IMR-90 (cell line): ENCODE measurements at regions not wholly inside any gene's neighbourhood (a gene's known extent, or its start where the extent isn't known, plus 50 kb on each side); places are given as distances from the start of the nearest gene placed in this dataset.

Experiments
- ATAC-seq: fragments of 200-7000 bp; cut with Tn5 transposase; 2 replicates; pipeline ENCODE4 v1.9.1; 2020; ENCODE audit warnings: low read depth, mild to moderate bottlenecking, moderate library complexity
- BruUV-seq: library from RNA; stranded (reverse); fragments of 400-500 nt; replicated peaks from 2 replicates; lab custom pipeline; 2021; lab: Mats Ljungman, UMichigan
- CTCF ChIA-PET: fragments of 300-600 bp; formaldehyde crosslinking; extraction: SDS; loops from one replicate; lab custom pipeline; 2021; ENCODE audit warnings: antibody characterized with exemption; lab: Yijun Ruan, JAX
- POLR2A ChIA-PET: fragments of 300-600 bp; sonication (Branson Sonifier 250); formaldehyde crosslinking; loops from one replicate; lab custom pipeline; 2022; ENCODE audit warnings: antibody characterized with exemption; ENCODE audit not compliant: unreplicated experiment; lab: Charles Lee
- DNase-seq: peaks from one replicate; pipeline ENCODE4 v3.0.0; 2013
- H2AFZ ChIP-seq: replicated peaks from 2 replicates; pipeline ENCODE3; 2013; ENCODE audit warnings: low read length, mild to moderate bottlenecking; ENCODE audit not compliant: poor library complexity
- H2AK5ac ChIP-seq: 2 replicates; pipeline ENCODE4 v1.6.1; 2013; ENCODE audit warnings: low read depth, low read length, inconsistent platforms
- H2AK9ac ChIP-seq: replicated peaks from 2 replicates; pipeline ENCODE3; 2013; ENCODE audit warnings: mild to moderate bottlenecking, low read depth, low read length, moderate library complexity; ENCODE audit not compliant: poor library complexity
- H2BK120ac ChIP-seq: 2 replicates; pipeline ENCODE4 v1.6.1; 2013; ENCODE audit warnings: low read depth, low read length, inconsistent platforms
- H2BK15ac ChIP-seq: 3 replicates; pipeline ENCODE4 v1.6.1; 2013; ENCODE audit warnings: low read depth, low read length, inconsistent platforms
- H2BK20ac ChIP-seq: 2 replicates; pipeline ENCODE4 v1.6.1; 2013; ENCODE audit warnings: low read depth, mild to moderate bottlenecking, inconsistent platforms, low read length, moderate library complexity
- H2BK5ac ChIP-seq: 2 replicates; pipeline ENCODE4 v1.6.1; 2013; ENCODE audit warnings: mild to moderate bottlenecking, low read depth, low read length, inconsistent platforms; ENCODE audit not compliant: poor library complexity, severe bottlenecking
- H3K14ac ChIP-seq: replicated peaks from 2 replicates; pipeline ENCODE4 v1.6.1; 2013; ENCODE audit warnings: low read depth, low read length, inconsistent platforms
- H3K18ac ChIP-seq: 2 replicates; pipeline ENCODE4 v1.6.1; 2013; ENCODE audit warnings: low read depth, low read length, control low read depth
- H3K23ac ChIP-seq: 2 replicates; pipeline ENCODE4 v1.6.1; 2013; ENCODE audit warnings: low read depth, low read length, inconsistent platforms
- H3K27ac ChIP-seq: 2 replicates; pipeline ENCODE4 v1.5.1; 2013; ENCODE audit warnings: mild to moderate bottlenecking, control low read depth, low read length; ENCODE audit not compliant: insufficient read depth
- H3K27me3 ChIP-seq: 2 replicates; pipeline ENCODE4 v1.6.1; 2013; ENCODE audit warnings: low read length; ENCODE audit not compliant: control insufficient read depth, insufficient read depth
- H3K36me3 ChIP-seq: 2 replicates; pipeline ENCODE4 v1.6.1; 2013; ENCODE audit warnings: low read length, mixed read lengths; ENCODE audit not compliant: control insufficient read depth, insufficient read depth
- H3K4ac ChIP-seq: 2 replicates; pipeline ENCODE4 v1.6.1; 2013; ENCODE audit warnings: low read depth, low read length, inconsistent platforms
- H3K4me1 ChIP-seq: 2 replicates; pipeline ENCODE4 v1.6.1; 2013; ENCODE audit warnings: low read length, mixed read lengths; ENCODE audit not compliant: control insufficient read depth, insufficient read depth
- H3K4me2 ChIP-seq: 2 replicates; pipeline ENCODE4 v1.6.1; 2013; ENCODE audit warnings: low read depth, mild to moderate bottlenecking, control low read depth, low read length, moderate library complexity
- H3K4me3 ChIP-seq: 2 replicates; pipeline ENCODE4 v1.5.1; 2013; ENCODE audit warnings: low read depth, mild to moderate bottlenecking, control low read depth, low read length, moderate library complexity; ENCODE audit not compliant: insufficient read depth
- H3K56ac ChIP-seq: 2 replicates; pipeline ENCODE4 v1.6.1; 2013; ENCODE audit warnings: low read length, inconsistent platforms; ENCODE audit not compliant: insufficient read depth; ENCODE audit errors: extremely low read depth
- H3K79me1 ChIP-seq, 2 experiments: 2 replicates each; pipeline ENCODE4 v1.6.1; 2013; ENCODE audit warnings: low read length in 2 of 2, inconsistent platforms in 1 of 2, low read depth in 1 of 2
- H3K9ac ChIP-seq: 2 replicates; pipeline ENCODE4 v1.6.1; 2013; ENCODE audit warnings: low read depth, low read length, control low read depth
- H3K9me1 ChIP-seq: 2 replicates; pipeline ENCODE4 v1.6.1; 2013; ENCODE audit warnings: low read length, inconsistent platforms; ENCODE audit not compliant: insufficient read depth
- H3K9me3 ChIP-seq: 2 replicates; pipeline ENCODE4 v1.6.1; 2013; ENCODE audit warnings: low read length; ENCODE audit not compliant: control insufficient read depth, insufficient read depth
- H4K20me1 ChIP-seq: 2 replicates; pipeline ENCODE4 v1.6.1; 2013; ENCODE audit warnings: low read length, inconsistent platforms; ENCODE audit not compliant: insufficient read depth
- H4K5ac ChIP-seq: 2 replicates; pipeline ENCODE4 v1.6.1; 2013; ENCODE audit warnings: mild to moderate bottlenecking, low read depth, low read length, control low read depth
- H4K8ac ChIP-seq, 2 experiments: 2 replicates each; pipeline ENCODE4 v1.6.1; 2013; ENCODE audit warnings: low read depth in 2 of 2, low read length in 2 of 2, control low read depth in 1 of 2, inconsistent platforms in 1 of 2
- H4K91ac ChIP-seq: 2 replicates; pipeline ENCODE4 v1.6.1; 2013; ENCODE audit warnings: low read depth, low read length, inconsistent platforms; ENCODE audit not compliant: insufficient read depth
- CTCF ChIP-seq: conservative IDR thresholded peaks from 2 replicates; pipeline ENCODE4 v1.5.1; 2012; ENCODE audit warnings: mild to moderate bottlenecking, low read depth, low read length, improper control_type of control experiment
- FOS ChIP-seq: fragments of 150-350 bp; IDR thresholded peaks from 2 replicates; pipeline ENCODE4 v1.6.1; 2016; ENCODE audit warnings: low read depth, low read length
- MAFK ChIP-seq: IDR thresholded peaks from 2 replicates; pipeline ENCODE4 v1.6.1; 2012; ENCODE audit warnings: low read depth, low read length, improper control_type of control experiment
- RAD21 ChIP-seq: IDR thresholded peaks from 2 replicates; pipeline ENCODE4 v1.6.1; 2012; ENCODE audit warnings: low read length, improper control_type of control experiment
- WGBS, 2 experiments: methylation state at CpG; one replicate each; pipeline versions ENCODE4 v1.1.5 to v1.1.7; 2013; ENCODE audit warnings: missing lambda C conversion rate in 2 of 2; ENCODE audit not compliant: insufficient read length in 1 of 2; ENCODE audit errors: extremely low coverage in 2 of 2; 5-methylcytosine and 5-hydroxymethylcytosine counted together
- dilution Hi-C: fragments of 300-500 bp; cut with HindIII; formaldehyde crosslinking; loops from one replicate; pipeline ENCODE4 v1.14.3; 2018; ENCODE audit warnings: low sequenced_read_pairs; ENCODE audit not compliant: unreplicated experiment
- in situ Hi-C: fragments of 300-500 bp; cut with MboI; formaldehyde crosslinking; loops from 3 replicates; pipeline ENCODE4 v1.14.3; 2019; ENCODE audit warnings: low sequenced_read_pairs, inconsistent platforms, mixed read lengths
- intact Hi-C: fragments of 100-400 bp; cut with micrococcal nuclease; formaldehyde crosslinking; loops from 2 replicates; pipeline ENCODE4 v1.10.0; 2022

GRCh38 chr3:110905121-110905520, 166.5 kb upstream of the NECTIN3 start:
- Histone ChIP-seq H3K14ac (no peak overlapping the region), H3K9me1 (no peaks in the 10 kb centered on the region), H3K4me1 (no peaks in the 10 kb centered on the region), H4K20me1 (no peaks in the 10 kb centered on the region), H2BK5ac (no peak overlapping the region), H2AFZ (no peak overlapping the region), H2BK20ac (no peak overlapping the region), H3K36me3 (no peaks in the 10 kb centered on the region), H3K18ac (no peak overlapping the region), H2BK120ac (no peak overlapping the region), H2AK5ac (no peak overlapping the region), H3K27ac (no peak overlapping the region), H4K5ac (no peak overlapping the region), H3K9me3 (no peaks in the 10 kb centered on the region), H2AK9ac (no peak overlapping the region), H3K4ac (no peak overlapping the region), H3K4me3 (no peak overlapping the region), H2BK15ac (no peak overlapping the region), H3K4me2 (no peak overlapping the region), H3K27me3 (no peaks in the 10 kb centered on the region), H3K9ac (no peak overlapping the region), H3K23ac (no peak overlapping the region), H4K91ac (no peak overlapping the region), H4K8ac (no peak overlapping the region), H3K79me1 (no peaks in the 10 kb centered on the region), H3K56ac (no peak overlapping the region)
- no TSS peak for BruUV-seq
- WGBS, 2 experiments = no CpG with 5 or more reads among the region's 1 CpG
- no peak for ATAC-seq
- in situ Hi-C loops (no loop called here), intact Hi-C loops (no loop called here), dilution Hi-C loops (no loop called here)
- ChIA-PET CTCF (no interaction called here), POLR2A (no interaction called here)
- TF ChIP-seq FOS = no peak
- no peak for TF ChIP-seq RAD21
- TF ChIP-seq MAFK = no peak
- no peak for TF ChIP-seq CTCF
- DNase-seq = no peak
